ENCODE measurements at regions not wholly inside any gene's neighbourhood (a gene's known extent, or its start where the extent isn't known, plus 50 kb on each side); places are given as distances from the start of the nearest gene placed in this dataset.
"Not testable (repeated sequence)": the region's sequence is repeated elsewhere in the genome, so short reads cannot be mapped to it uniquely, and the experiment has no call there.

GRCh38 chr3:69659180-69659910 is 79.9 kb upstream of the MITF start:
- H3K79me2 ChIP-seq (ENCODE audit: low read length): no peaks in the 10 kb centered on the region
- H3K27me3 ChIP-seq (ENCODE audit: low read depth, low read length): peaks cover 16% of the 10 kb centered on the region; the same call in 1 of the 2 replicates
- no peak overlapping the region for H3K9ac ChIP-seq (ENCODE audit: low read length)
- H3K4me3 ChIP-seq (ENCODE audit: low read length): no peak overlapping the region
- no peak overlapping the region for H2AFZ ChIP-seq (ENCODE audit: low read depth, low read length)
- no peak overlapping the region for H3K4me2 ChIP-seq (ENCODE audit: low read length)
- H3K36me3 ChIP-seq (replicated peaks; ENCODE audit: low read depth, low read length): no peaks in the 10 kb centered on the region
- H4K20me1 ChIP-seq (ENCODE audit: insufficient read depth, low read length): no peaks in the 10 kb centered on the region
- no peak overlapping the region for H3K27ac ChIP-seq (ENCODE audit: low read length)
- no peak for TF ChIP-seq EZH2phosphoT487 (IDR thresholded peaks at IDR 0.05; ENCODE audit: low read depth)
- no peak for TF ChIP-seq CTCF (IDR thresholded peaks at IDR 0.05; ENCODE audit: low read depth, low read length)
- no peaks in the 10 kb centered on the region for H3K4me1 ChIP-seq (ENCODE audit: low read length)
- no peaks in the 10 kb centered on the region for H3K9me3 ChIP-seq (ENCODE audit: insufficient read depth, low read length)

DNA sequence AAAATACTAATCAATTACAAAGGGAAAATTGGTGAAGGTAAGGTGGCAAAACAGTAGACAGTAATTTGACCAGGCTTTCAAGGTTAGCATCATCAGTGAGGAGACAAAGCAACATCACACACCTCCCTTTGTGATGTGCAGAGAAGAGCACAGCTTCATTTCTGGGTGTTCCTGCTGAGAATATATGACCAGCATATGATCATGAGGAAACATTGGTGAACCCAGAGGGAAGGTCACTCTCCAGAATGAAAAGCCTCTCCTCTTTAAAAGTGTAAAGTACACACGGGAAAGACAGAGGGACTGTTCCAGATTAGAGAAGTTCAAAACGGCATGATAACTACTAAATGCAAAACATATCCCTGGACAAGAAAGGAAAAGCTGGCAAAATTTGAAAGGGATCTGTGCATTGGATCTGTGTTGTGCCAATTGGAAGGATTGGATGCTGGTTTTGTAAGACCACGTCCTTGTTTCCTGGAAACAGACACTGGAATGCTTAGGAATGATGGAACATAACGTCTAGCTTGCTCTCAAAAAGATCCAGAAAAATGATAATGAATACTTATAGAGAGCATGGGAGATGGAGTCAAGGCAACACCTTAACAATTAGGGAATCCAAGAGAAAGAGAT is 80.6 kb upstream of the MITF start:
- H3K4me2 ChIP-seq (ENCODE audit: low read length): no peak overlapping the region
- no peak overlapping the region for H3K4me3 ChIP-seq (ENCODE audit: low read length)
- no peak for TF ChIP-seq CTCF (IDR thresholded peaks at IDR 0.05; ENCODE audit: low read depth, low read length)
- no peak for TF ChIP-seq EZH2phosphoT487 (IDR thresholded peaks at IDR 0.05; ENCODE audit: low read depth)
- no peaks in the 10 kb centered on the region for H3K9me3 ChIP-seq (ENCODE audit: insufficient read depth, low read length)
- no peaks in the 10 kb centered on the region for H3K4me1 ChIP-seq (ENCODE audit: low read length)
- H3K79me2 ChIP-seq (ENCODE audit: low read length): no peaks in the 10 kb centered on the region
- H3K27me3 ChIP-seq (ENCODE audit: low read depth, low read length): peaks cover 16% of the 10 kb centered on the region; the same call in 1 of the 2 replicates
- H3K36me3 ChIP-seq (replicated peaks; ENCODE audit: low read depth, low read length): no peaks in the 10 kb centered on the region
- no peak overlapping the region for H3K27ac ChIP-seq (ENCODE audit: low read length)
- H3K9ac ChIP-seq (ENCODE audit: low read length): no peak overlapping the region
- H2AFZ ChIP-seq (ENCODE audit: low read depth, low read length): no peak overlapping the region
- no peaks in the 10 kb centered on the region for H4K20me1 ChIP-seq (ENCODE audit: insufficient read depth, low read length)

DNA sequence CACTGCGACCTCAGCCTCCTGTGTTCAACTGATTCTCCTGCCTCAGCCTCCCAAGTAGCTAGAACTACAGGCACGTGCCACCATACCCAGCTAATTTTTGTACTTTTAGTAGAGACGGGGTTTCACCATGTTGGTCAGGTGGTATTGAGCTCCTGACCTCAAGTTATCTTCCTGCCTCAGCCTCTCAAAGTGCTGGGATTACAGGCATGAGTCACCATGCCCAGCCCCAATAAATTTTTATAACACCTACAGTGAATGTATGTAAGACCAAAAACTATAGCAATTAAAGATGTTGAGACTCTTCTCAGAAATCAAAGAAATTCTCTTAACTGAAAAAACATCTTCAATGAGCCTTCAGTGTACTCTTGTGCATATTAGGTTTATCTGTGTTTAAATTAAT is 82.2 kb upstream of the MITF start:
- not testable (repeated sequence) for H3K9ac ChIP-seq (ENCODE audit: low read length); H3K9me3 ChIP-seq (ENCODE audit: insufficient read depth, low read length); H3K79me2 ChIP-seq (ENCODE audit: low read length); H3K4me1 ChIP-seq (ENCODE audit: low read length); H2AFZ ChIP-seq (ENCODE audit: low read depth, low read length); H3K4me3 ChIP-seq (ENCODE audit: low read length); H3K36me3 ChIP-seq (replicated peaks; ENCODE audit: low read depth, low read length); H4K20me1 ChIP-seq (ENCODE audit: insufficient read depth, low read length); H3K4me2 ChIP-seq (ENCODE audit: low read length); H3K27me3 ChIP-seq (ENCODE audit: low read depth, low read length); H3K27ac ChIP-seq (ENCODE audit: low read length)

- Histone ChIP-seq H3K4me1 (ENCODE audit: low read length) (no peaks in the 10 kb centered on the region), H3K4me3 (ENCODE audit: low read length) (no peak overlapping the region), H3K36me3 (replicated peaks; ENCODE audit: low read depth, low read length) (no peaks in the 10 kb centered on the region), H3K79me2 (ENCODE audit: low read length) (no peaks in the 10 kb centered on the region), H2AFZ (ENCODE audit: low read depth, low read length) (no peak overlapping the region), H3K27ac (ENCODE audit: low read length) (no peak overlapping the region), H3K4me2 (ENCODE audit: low read length) (no peak overlapping the region), H4K20me1 (ENCODE audit: insufficient read depth, low read length) (no peaks in the 10 kb centered on the region), H3K9me3 (ENCODE audit: insufficient read depth, low read length) (no peaks in the 10 kb centered on the region), H3K27me3 (ENCODE audit: low read depth, low read length) (no peaks in the 10 kb centered on the region), H3K9ac (ENCODE audit: low read length) (no peak overlapping the region)
- TF ChIP-seq CTCF (IDR thresholded peaks at IDR 0.05; ENCODE audit: low read depth, low read length) (no peak), EZH2phosphoT487 (IDR thresholded peaks at IDR 0.05; ENCODE audit: low read depth) (no peak)
Observed at GRCh38 chr3:69651765-69652164, 87.5 kb upstream of the MITF start.

Data from OCI-LY3 (cell line).